Astrocyte of the cerebellum (primary cell): ENCODE measurements at regions not wholly inside any gene's neighbourhood (a gene's known extent, or its start where the extent isn't known, plus 50 kb on each side); places are given as distances from the start of the nearest gene placed in this dataset.

ENCODE experiments used
- DNase-seq: peaks from one replicate; pipeline ENCODE4 v3.0.0-alpha.2; 2011; ENCODE audit warnings: low read depth
- H3K4me3 ChIP-seq: 2 replicates; pipeline ENCODE4 v1.5.1; 2011; ENCODE audit warnings: mild to moderate bottlenecking, low read depth, low read length, moderate library complexity
- in situ Hi-C: cut with HindIII; loops from 2 replicates; pipeline ENCODE4 v1.10.0; 2017; ENCODE audit warnings: low sequenced_read_pairs
- TF ChIP-seq, protein P1 (sequence below): IDR thresholded peaks from 2 replicates; pipeline ENCODE4 v1.5.1; 2012; ENCODE audit warnings: low read length, low read depth, moderate library complexity, mild to moderate bottlenecking; ENCODE audit errors: missing control alignments

DNA sequence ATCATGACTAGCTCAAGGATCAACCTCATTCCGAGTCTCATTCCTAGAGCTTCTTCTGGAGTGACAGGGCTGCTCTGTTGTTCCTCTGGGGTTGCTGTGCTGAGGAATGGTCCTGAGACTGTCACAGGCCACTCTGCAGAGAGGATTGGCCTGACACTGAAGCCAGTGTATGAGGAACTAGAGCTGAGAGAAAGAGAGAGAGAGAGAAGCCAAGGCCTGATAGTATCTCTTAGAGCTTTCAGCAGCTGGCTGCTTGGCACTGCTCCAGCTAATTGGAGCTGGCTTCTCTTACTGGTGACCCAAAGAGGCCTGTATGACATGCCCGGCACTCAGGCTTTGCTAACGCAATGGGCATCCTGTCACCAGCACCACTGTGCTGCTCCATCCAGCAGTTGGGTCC, 73.4 kb upstream of the FLT1 start:
- no peak overlapping the region for H3K4me3 ChIP-seq
- no peak for DNase-seq
- TF ChIP-seq, protein P1, sequence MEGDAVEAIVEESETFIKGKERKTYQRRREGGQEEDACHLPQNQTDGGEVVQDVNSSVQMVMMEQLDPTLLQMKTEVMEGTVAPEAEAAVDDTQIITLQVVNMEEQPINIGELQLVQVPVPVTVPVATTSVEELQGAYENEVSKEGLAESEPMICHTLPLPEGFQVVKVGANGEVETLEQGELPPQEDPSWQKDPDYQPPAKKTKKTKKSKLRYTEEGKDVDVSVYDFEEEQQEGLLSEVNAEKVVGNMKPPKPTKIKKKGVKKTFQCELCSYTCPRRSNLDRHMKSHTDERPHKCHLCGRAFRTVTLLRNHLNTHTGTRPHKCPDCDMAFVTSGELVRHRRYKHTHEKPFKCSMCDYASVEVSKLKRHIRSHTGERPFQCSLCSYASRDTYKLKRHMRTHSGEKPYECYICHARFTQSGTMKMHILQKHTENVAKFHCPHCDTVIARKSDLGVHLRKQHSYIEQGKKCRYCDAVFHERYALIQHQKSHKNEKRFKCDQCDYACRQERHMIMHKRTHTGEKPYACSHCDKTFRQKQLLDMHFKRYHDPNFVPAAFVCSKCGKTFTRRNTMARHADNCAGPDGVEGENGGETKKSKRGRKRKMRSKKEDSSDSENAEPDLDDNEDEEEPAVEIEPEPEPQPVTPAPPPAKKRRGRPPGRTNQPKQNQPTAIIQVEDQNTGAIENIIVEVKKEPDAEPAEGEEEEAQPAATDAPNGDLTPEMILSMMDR, result no peak
- in situ Hi-C loops, result no loop called here

DNA sequence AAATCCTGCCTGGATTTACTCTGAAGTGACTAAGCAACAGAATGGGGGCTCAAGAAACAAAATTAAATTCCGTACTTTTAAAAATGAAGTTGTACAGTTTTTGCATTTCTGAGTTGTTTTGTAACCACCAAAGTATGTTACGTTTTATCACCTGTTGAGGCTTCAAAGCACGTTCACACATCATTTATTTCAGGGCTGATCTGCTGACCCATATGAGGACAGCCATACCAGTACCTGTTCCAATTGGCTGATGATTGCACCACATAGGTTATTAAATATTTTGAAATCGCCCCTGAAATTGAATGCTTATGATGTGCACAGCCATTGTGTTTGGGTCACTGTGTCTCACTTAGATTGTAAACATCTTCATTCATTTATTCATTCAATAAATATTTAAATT, 72.0 kb upstream of the FLT1 start:
- TF ChIP-seq, protein P1, result no peak
- in situ Hi-C loops, result no loop called here
- H3K4me3 ChIP-seq, result no peak overlapping the region
- DNase-seq, result no peak

DNA sequence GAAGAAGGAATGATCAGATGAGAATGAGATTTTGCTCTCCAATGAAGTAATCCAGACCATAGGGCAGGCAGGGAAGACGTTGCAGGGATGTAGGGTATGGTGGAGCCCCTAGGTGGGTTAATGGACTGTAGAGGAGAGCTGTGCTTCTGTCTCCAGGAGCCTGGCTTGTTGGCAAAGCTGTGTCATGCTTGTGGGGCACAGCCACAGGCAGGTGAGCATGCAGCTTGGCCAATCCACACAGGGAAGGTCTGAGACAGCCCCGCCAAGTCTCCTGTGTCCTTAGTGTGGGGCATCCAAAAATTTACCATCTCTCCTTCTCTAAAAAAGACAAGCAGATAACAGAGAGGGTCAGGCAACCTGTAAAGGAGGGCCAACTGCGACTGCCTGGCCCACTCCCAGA, 71.4 kb upstream of the FLT1 start:
- DNase-seq, result no peak
- in situ Hi-C loops, result no loop called here
- TF ChIP-seq, protein P1, result no peak

DNA sequence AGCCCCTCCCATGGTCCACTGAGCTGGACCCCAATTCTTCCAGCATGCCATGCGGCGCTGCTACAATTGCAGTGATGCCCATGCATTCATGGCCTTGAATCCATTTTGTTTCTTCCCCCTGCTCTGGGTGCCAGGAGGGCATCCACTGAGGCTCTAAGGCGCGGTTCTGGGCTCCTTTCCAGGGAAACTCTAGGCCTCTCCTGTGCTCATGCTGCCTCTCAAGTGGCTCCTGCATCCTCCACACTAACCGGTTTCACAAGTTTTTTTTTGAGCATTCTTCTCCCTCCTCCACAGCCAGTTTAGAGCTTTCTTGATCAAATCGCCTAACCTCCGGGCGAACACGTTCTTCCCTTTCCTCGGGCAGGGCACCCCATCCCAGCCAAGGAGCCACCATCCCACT, 69.1 kb upstream of the FLT1 start:
- no peak overlapping the region for H3K4me3 ChIP-seq
- DNase-seq, result no peak
- TF ChIP-seq, protein P1, result no peak
- in situ Hi-C loops, result no loop called here

More for the DNA sequence above, 71.4 kb upstream of the FLT1 start:
- no peak overlapping the region for H3K4me3 ChIP-seq

DNA sequence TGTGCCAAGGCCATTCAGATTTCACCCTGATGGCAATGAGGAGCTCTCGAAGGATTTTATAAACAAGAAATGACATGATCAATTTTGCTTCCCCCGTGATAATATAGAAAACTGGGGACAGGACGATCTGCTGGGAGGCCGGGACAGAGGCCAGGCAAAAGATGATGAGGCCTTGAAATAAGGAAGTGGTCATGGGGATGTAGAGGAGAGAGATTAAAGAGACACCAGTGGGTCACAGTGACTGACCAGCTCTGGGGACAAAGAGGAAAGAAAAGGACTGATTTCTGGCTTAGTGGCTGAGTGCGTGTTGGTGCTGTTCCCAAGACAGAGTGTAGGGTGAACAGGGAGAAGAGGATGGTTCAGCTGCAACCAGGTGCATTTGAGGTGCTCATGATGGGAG, 68.7 kb upstream of the FLT1 start:
- in situ Hi-C loops, result no loop called here
- TF ChIP-seq, protein P1, result no peak
- no peak for DNase-seq
- H3K4me3 ChIP-seq, result no peak overlapping the region

DNA sequence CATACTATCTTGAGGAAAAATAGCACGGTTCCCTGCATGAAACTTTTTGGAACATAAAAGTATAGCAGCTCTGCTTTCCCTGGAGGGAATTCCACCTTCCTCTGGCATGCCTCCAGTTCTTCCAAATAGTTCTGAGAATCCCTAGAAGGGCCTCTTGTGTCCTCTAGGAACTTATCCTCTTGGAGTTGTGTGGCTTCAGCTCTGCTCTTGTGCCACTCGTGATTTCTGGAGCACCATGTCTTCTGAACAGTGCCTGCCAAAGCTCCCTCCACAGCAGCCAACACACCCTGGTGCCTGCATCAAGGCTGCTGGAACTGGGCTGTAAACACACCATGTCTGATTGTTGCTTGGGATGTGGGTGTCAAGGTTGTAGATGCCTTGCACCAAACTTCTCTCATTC, 65.7 kb upstream of the FLT1 start:
- no peak for DNase-seq
- TF ChIP-seq, protein P1, result no peak
- no peak overlapping the region for H3K4me3 ChIP-seq
- in situ Hi-C loops, result no loop called here
